ENCODE measurements at regions not wholly inside any gene's neighbourhood (a gene's known extent, or its start where the extent isn't known, plus 50 kb on each side); places are given as distances from the start of the nearest gene placed in this dataset.

GRCh38 chr9:135310134-135310533, 169.4 kb upstream of the PPP1R26 start:
- H3K9me3 ChIP-seq (ENCODE audit: control insufficient read depth, insufficient read depth, low read length): no peaks in the 10 kb centered on the region
- no peak for DNase-seq (ENCODE audit: low read depth, low spot score)
- WGBS (ENCODE audit: insufficient coverage, insufficient read length): no CpG with 5 or more reads among the region's 8 CpGs
- peaks cover 1% of the 10 kb centered on the region; the same call in 1 of the 2 replicates for H3K4me1 ChIP-seq (ENCODE audit: control insufficient read depth, insufficient read depth, low read length)
- H3K27ac ChIP-seq (ENCODE audit: low read length): no peak overlapping the region
- no peak overlapping the region for H3K4me3 ChIP-seq (ENCODE audit: low read length)
- no peaks in the 10 kb centered on the region for H3K27me3 ChIP-seq (ENCODE audit: control insufficient read depth, insufficient read depth, low read length)
- no peaks in the 10 kb centered on the region for H3K36me3 ChIP-seq (ENCODE audit: control insufficient read depth, insufficient read depth, low read length)

GRCh38 chr9:135315572-135315971, 164.0 kb upstream of the PPP1R26 start:
- H3K9me3 ChIP-seq (ENCODE audit: control insufficient read depth, insufficient read depth, low read length): no peaks in the 10 kb centered on the region
- no peak overlapping the region for H3K27ac ChIP-seq (ENCODE audit: low read length)
- no peaks in the 10 kb centered on the region for H3K27me3 ChIP-seq (ENCODE audit: control insufficient read depth, insufficient read depth, low read length)
- no CpG with 5 or more reads among the region's 9 CpGs for WGBS (ENCODE audit: insufficient coverage, insufficient read length)
- no peak for DNase-seq (ENCODE audit: low read depth, low spot score)
- H3K4me3 ChIP-seq (ENCODE audit: low read length): no peak overlapping the region
- H3K36me3 ChIP-seq (ENCODE audit: control insufficient read depth, insufficient read depth, low read length): no peaks in the 10 kb centered on the region
- H3K4me1 ChIP-seq (ENCODE audit: control insufficient read depth, insufficient read depth, low read length): peaks cover 6% of the 10 kb centered on the region; the same call in 1 of the 2 replicates

GRCh38 chr9:135320331-135320730, 159.3 kb upstream of the PPP1R26 start:
- Histone ChIP-seq H3K27me3 (ENCODE audit: control insufficient read depth, insufficient read depth, low read length) (no peaks in the 10 kb centered on the region), H3K9me3 (ENCODE audit: control insufficient read depth, insufficient read depth, low read length) (no peaks in the 10 kb centered on the region), H3K4me3 (ENCODE audit: low read length) (no peak overlapping the region), H3K4me1 (ENCODE audit: control insufficient read depth, insufficient read depth, low read length) (peaks cover 7% of the 10 kb centered on the region), H3K36me3 (ENCODE audit: control insufficient read depth, insufficient read depth, low read length) (no peaks in the 10 kb centered on the region), H3K27ac (ENCODE audit: low read length) (no peak overlapping the region)
- WGBS (ENCODE audit: insufficient coverage, insufficient read length): no CpG with 5 or more reads among the region's 6 CpGs
- no peak for DNase-seq (ENCODE audit: low read depth, low spot score)

- Histone ChIP-seq H3K4me1 (ENCODE audit: control insufficient read depth, insufficient read depth, low read length) (peaks cover 7% of the 10 kb centered on the region), H3K27ac (ENCODE audit: low read length) (no peak overlapping the region), H3K27me3 (ENCODE audit: control insufficient read depth, insufficient read depth, low read length) (no peaks in the 10 kb centered on the region), H3K4me3 (ENCODE audit: low read length) (no peak overlapping the region), H3K9me3 (ENCODE audit: control insufficient read depth, insufficient read depth, low read length) (no peaks in the 10 kb centered on the region), H3K36me3 (ENCODE audit: control insufficient read depth, insufficient read depth, low read length) (no peaks in the 10 kb centered on the region)
- DNase-seq (ENCODE audit: low read depth, low spot score): no peak
- WGBS (ENCODE audit: insufficient coverage, insufficient read length): no CpG with 5 or more reads among the region's 6 CpGs
Observed at GRCh38 chr9:135320943-135321342, 158.6 kb upstream of the PPP1R26 start.

GRCh38 chr9:135321580-135321979, 158.0 kb upstream of the PPP1R26 start:
- Histone ChIP-seq H3K4me3 (ENCODE audit: low read length) (no peak overlapping the region), H3K36me3 (ENCODE audit: control insufficient read depth, insufficient read depth, low read length) (no peaks in the 10 kb centered on the region), H3K27me3 (ENCODE audit: control insufficient read depth, insufficient read depth, low read length) (no peaks in the 10 kb centered on the region)

GRCh38 chr9:135324329-135324728, 155.3 kb upstream of the PPP1R26 start:
- Histone ChIP-seq H3K9me3 (ENCODE audit: control insufficient read depth, insufficient read depth, low read length) (no peaks in the 10 kb centered on the region), H3K27me3 (ENCODE audit: control insufficient read depth, insufficient read depth, low read length) (no peaks in the 10 kb centered on the region), H3K36me3 (ENCODE audit: control insufficient read depth, insufficient read depth, low read length) (no peaks in the 10 kb centered on the region), H3K27ac (ENCODE audit: low read length) (no peak overlapping the region), H3K4me1 (ENCODE audit: control insufficient read depth, insufficient read depth, low read length) (peaks cover 5% of the 10 kb centered on the region), H3K4me3 (ENCODE audit: low read length) (no peak overlapping the region)
- no CpG with 5 or more reads among the region's 6 CpGs for WGBS (ENCODE audit: insufficient coverage, insufficient read length)
- DNase-seq (ENCODE audit: low read depth, low spot score): no peak

More at GRCh38 chr9:135321580-135321979, 158.0 kb upstream of the PPP1R26 start:
- no CpG with 5 or more reads among the region's 4 CpGs for WGBS (ENCODE audit: insufficient coverage, insufficient read length)
- Histone ChIP-seq H3K27ac (ENCODE audit: low read length) (no peak overlapping the region), H3K9me3 (ENCODE audit: control insufficient read depth, insufficient read depth, low read length) (no peaks in the 10 kb centered on the region), H3K4me1 (ENCODE audit: control insufficient read depth, insufficient read depth, low read length) (peaks cover 7% of the 10 kb centered on the region)
- DNase-seq (ENCODE audit: low read depth, low spot score): no peak

- no CpG with 5 or more reads among the region's 7 CpGs for WGBS (ENCODE audit: insufficient coverage, insufficient read length)
- Histone ChIP-seq H3K9me3 (ENCODE audit: control insufficient read depth, insufficient read depth, low read length) (no peaks in the 10 kb centered on the region), H3K4me1 (ENCODE audit: control insufficient read depth, insufficient read depth, low read length) (peaks cover 1% of the 10 kb centered on the region; the same call in 1 of the 2 replicates), H3K36me3 (ENCODE audit: control insufficient read depth, insufficient read depth, low read length) (no peaks in the 10 kb centered on the region), H3K27ac (ENCODE audit: low read length) (no peak overlapping the region), H3K27me3 (ENCODE audit: control insufficient read depth, insufficient read depth, low read length) (no peaks in the 10 kb centered on the region), H3K4me3 (ENCODE audit: low read length) (no peak overlapping the region)
- DNase-seq (ENCODE audit: low read depth, low spot score): no peak
Observed at GRCh38 chr9:135326141-135326540, 153.4 kb upstream of the PPP1R26 start.

GRCh38 chr9:135326633-135327152, 152.9 kb upstream of the PPP1R26 start:
- WGBS (ENCODE audit: insufficient coverage, insufficient read length): no CpG with 5 or more reads among the region's 11 CpGs
- H3K9me3 ChIP-seq (ENCODE audit: control insufficient read depth, insufficient read depth, low read length): no peaks in the 10 kb centered on the region

GRCh38 chr9:135328485-135329417, 150.8 kb upstream of the PPP1R26 start:
- Histone ChIP-seq H3K9me3 (ENCODE audit: control insufficient read depth, insufficient read depth, low read length) (no peaks in the 10 kb centered on the region), H3K4me1 (ENCODE audit: control insufficient read depth, insufficient read depth, low read length) (peaks cover 1% of the 10 kb centered on the region; the same call in 1 of the 2 replicates), H3K27ac (ENCODE audit: low read length) (no peak overlapping the region), H3K27me3 (ENCODE audit: control insufficient read depth, insufficient read depth, low read length) (no peaks in the 10 kb centered on the region), H3K4me3 (ENCODE audit: low read length) (no peak overlapping the region), H3K36me3 (ENCODE audit: control insufficient read depth, insufficient read depth, low read length) (no peaks in the 10 kb centered on the region)
- WGBS (ENCODE audit: insufficient coverage, insufficient read length): no CpG with 5 or more reads among the region's 20 CpGs
- DNase-seq (ENCODE audit: low read depth, low spot score): no peak

More at GRCh38 chr9:135326633-135327152, 152.9 kb upstream of the PPP1R26 start:
- Histone ChIP-seq H3K4me3 (ENCODE audit: low read length) (no peak overlapping the region), H3K27me3 (ENCODE audit: control insufficient read depth, insufficient read depth, low read length) (no peaks in the 10 kb centered on the region), H3K36me3 (ENCODE audit: control insufficient read depth, insufficient read depth, low read length) (no peaks in the 10 kb centered on the region), H3K27ac (ENCODE audit: low read length) (no peak overlapping the region), H3K4me1 (ENCODE audit: control insufficient read depth, insufficient read depth, low read length) (peaks cover 1% of the 10 kb centered on the region; the same call in 1 of the 2 replicates)
- no peak for DNase-seq (ENCODE audit: low read depth, low spot score)

GRCh38 chr9:135329571-135330306, 149.8 kb upstream of the PPP1R26 start:
- WGBS (ENCODE audit: insufficient coverage, insufficient read length): no CpG with 5 or more reads among the region's 21 CpGs
- no peak overlapping the region for H3K4me3 ChIP-seq (ENCODE audit: low read length)
- H3K36me3 ChIP-seq (ENCODE audit: control insufficient read depth, insufficient read depth, low read length): no peaks in the 10 kb centered on the region
- no peaks in the 10 kb centered on the region for H3K27me3 ChIP-seq (ENCODE audit: control insufficient read depth, insufficient read depth, low read length)
- H3K9me3 ChIP-seq (ENCODE audit: control insufficient read depth, insufficient read depth, low read length): no peaks in the 10 kb centered on the region
- peaks cover 1% of the 10 kb centered on the region; the same call in 1 of the 2 replicates for H3K4me1 ChIP-seq (ENCODE audit: control insufficient read depth, insufficient read depth, low read length)
- DNase-seq (ENCODE audit: low read depth, low spot score): no peak
- H3K27ac ChIP-seq (ENCODE audit: low read length): no peak overlapping the region

All from iPS DF 6.9 (cell line).